CD4-positive, CD25-positive, alpha-beta regulatory T cell (primary cell): ENCODE measurements at regions not wholly inside any gene's neighbourhood (a gene's known extent, or its start where the extent isn't known, plus 50 kb on each side); places are given as distances from the start of the nearest gene placed in this dataset.

Experiments used
- ATAC-seq, 2 donors: fragments of 150-1000 bp; cut with Tn5 transposase; one replicate each; pipeline ENCODE4 v1.10.0; 2021; ENCODE audit warnings: low read depth in 2 of 2, moderate number of reproducible peaks in 2 of 2, moderate library complexity in 1 of 2
- DNase-seq, 3 donors: peaks; one replicate each; pipeline versions ENCODE4 v3.0.0 to v3.0.0-alpha.2; 2012 to 2022; ENCODE audit warnings: mixed read lengths in 1 of 3
- H3K27ac ChIP-seq: one replicate; pipeline ENCODE4 v1.7.0; 2013; ENCODE audit warnings: mild to moderate bottlenecking, low read length; ENCODE audit not compliant: insufficient read depth, poor library complexity, severe bottlenecking
- H3K27me3 ChIP-seq: one replicate; pipeline ENCODE4 v1.7.0; 2013; ENCODE audit warnings: low read length; ENCODE audit not compliant: control insufficient read depth, insufficient read depth
- H3K36me3 ChIP-seq: one replicate; pipeline ENCODE4 v1.7.0; 2013; ENCODE audit warnings: mild to moderate bottlenecking, low read length, moderate library complexity; ENCODE audit not compliant: control insufficient read depth, insufficient read depth
- H3K4me1 ChIP-seq: 2 replicates; pipeline ENCODE4 v1.7.0; 2013; ENCODE audit warnings: mild to moderate bottlenecking, low read length; ENCODE audit not compliant: insufficient read depth, control insufficient read depth, poor library complexity, severe bottlenecking
- H3K4me3 ChIP-seq: one replicate; pipeline ENCODE4 v1.7.0; 2013; ENCODE audit warnings: low read depth, mild to moderate bottlenecking, low read length, moderate library complexity
- H3K9me3 ChIP-seq, 2 experiments: 1 replicate in 1 of 2; 2 replicates in 1 of 2; pipeline ENCODE4 v1.7.0; 2013; ENCODE audit warnings: low read length in 2 of 2, mild to moderate bottlenecking in 1 of 2, moderate library complexity in 1 of 2; ENCODE audit not compliant: control insufficient read depth in 2 of 2
- H3K27ac Mint-ChIP-seq, 3 donors: one replicate each; pipeline ENCODE4 v1.8.0; 2020 to 2022; ENCODE audit warnings: mild to moderate bottlenecking in 3 of 3, mixed read lengths in 3 of 3, moderate library complexity in 2 of 3
- H3K27me3 Mint-ChIP-seq: one replicate; pipeline ENCODE4 v1.8.0; 2022; ENCODE audit warnings: mild to moderate bottlenecking, mixed read lengths
- H3K36me3 Mint-ChIP-seq: one replicate; pipeline ENCODE4 v1.8.0; 2020; ENCODE audit warnings: mixed read lengths
- H3K4me1 Mint-ChIP-seq, 4 donors: one replicate each; pipeline ENCODE4 v1.8.0; 2020 to 2022; ENCODE audit warnings: mixed read lengths in 4 of 4, mild to moderate bottlenecking in 1 of 4
- H3K4me3 Mint-ChIP-seq, 4 donors: one replicate each; pipeline ENCODE4 v1.8.0; 2020 to 2022; ENCODE audit warnings: mild to moderate bottlenecking in 4 of 4, mixed read lengths in 4 of 4, moderate library complexity in 3 of 4
- H3K9me3 Mint-ChIP-seq, 7 donors: one replicate each; pipeline ENCODE4 v1.8.0; 2020 to 2022; ENCODE audit warnings: mixed read lengths in 7 of 7, mild to moderate bottlenecking in 3 of 7, moderate library complexity in 2 of 7

- no peak overlapping the region for H3K27ac Mint-ChIP-seq
- H3K4me1 ChIP-seq, result no peaks in the 10 kb centered on the region
- H3K36me3 ChIP-seq, result no peaks in the 10 kb centered on the region
- H3K9me3 ChIP-seq, result no peaks in the 10 kb centered on the region
- no peak for ATAC-seq
- H3K4me3 Mint-ChIP-seq, result no peak overlapping the region
- H3K9me3 Mint-ChIP-seq, result peaks cover 0 to 3% (median 0%) of the 10 kb centered on the region in 7 donors
- H3K27ac ChIP-seq, result no peak overlapping the region
- H3K27me3 ChIP-seq, result no peaks in the 10 kb centered on the region
- no peaks in the 10 kb centered on the region for H3K4me1 Mint-ChIP-seq
- H3K4me3 ChIP-seq, result no peak overlapping the region
- H3K27me3 Mint-ChIP-seq, result no peaks in the 10 kb centered on the region
- no peaks in the 10 kb centered on the region for H3K36me3 Mint-ChIP-seq
- no peak for DNase-seq
These were observed 213.6 kb downstream of the CBLL2 start for GRCh38 chrX:22486296-22486695.

- ATAC-seq (no peak), DNase-seq (no peak)
- peaks cover 0 to 5% (median 0%) of the 10 kb centered on the region in 7 donors for H3K9me3 Mint-ChIP-seq
- H3K27ac Mint-ChIP-seq, result no peak overlapping the region
- no peaks in the 10 kb centered on the region for H3K4me1 Mint-ChIP-seq
- no peaks in the 10 kb centered on the region for H3K27me3 ChIP-seq
- H3K36me3 Mint-ChIP-seq, result no peaks in the 10 kb centered on the region
- H3K4me1 ChIP-seq, result no peaks in the 10 kb centered on the region
- no peaks in the 10 kb centered on the region for H3K9me3 ChIP-seq
- no peaks in the 10 kb centered on the region for H3K27me3 Mint-ChIP-seq
- no peak overlapping the region for H3K4me3 ChIP-seq
- no peak overlapping the region for H3K4me3 Mint-ChIP-seq
- no peaks in the 10 kb centered on the region for H3K36me3 ChIP-seq
- H3K27ac ChIP-seq, result no peak overlapping the region
These were observed 244.2 kb downstream of the CBLL2 start for GRCh38 chrX:22516893-22517292.

- no peaks in the 10 kb centered on the region for H3K4me1 ChIP-seq
- no peak overlapping the region for H3K4me3 ChIP-seq
- no peak for ATAC-seq
- Mint-ChIP-seq H3K4me3 (no peak overlapping the region), H3K36me3 (no peaks in the 10 kb centered on the region), H3K9me3 (peaks cover 0 to 5% (median 0%) of the 10 kb centered on the region in 7 donors), H3K27me3 (no peaks in the 10 kb centered on the region), H3K4me1 (no peaks in the 10 kb centered on the region), H3K27ac (no peak overlapping the region)
- H3K27ac ChIP-seq, result no peak overlapping the region
- no peaks in the 10 kb centered on the region for H3K9me3 ChIP-seq
- DNase-seq, result no peak
- no peaks in the 10 kb centered on the region for H3K36me3 ChIP-seq
- no peaks in the 10 kb centered on the region for H3K27me3 ChIP-seq
These were observed 247.6 kb downstream of the CBLL2 start for GRCh38 chrX:22520128-22520828.

- no peaks in the 10 kb centered on the region for H3K27me3 Mint-ChIP-seq
- no peaks in the 10 kb centered on the region for H3K36me3 Mint-ChIP-seq
- Histone ChIP-seq H3K27me3 (no peaks in the 10 kb centered on the region), H3K4me3 (no peak overlapping the region), H3K27ac (no peak overlapping the region), H3K36me3 (no peaks in the 10 kb centered on the region), H3K9me3 (no peaks in the 10 kb centered on the region), H3K4me1 (no peaks in the 10 kb centered on the region)
- H3K4me3 Mint-ChIP-seq, result no peak overlapping the region
- ATAC-seq, result no peak
- no peak overlapping the region for H3K27ac Mint-ChIP-seq
- no peak for DNase-seq
- H3K4me1 Mint-ChIP-seq, result no peaks in the 10 kb centered on the region
- peaks cover 0 to 11% (median 5%) of the 10 kb centered on the region in 7 donors for H3K9me3 Mint-ChIP-seq
These were observed 253.6 kb downstream of the CBLL2 start for GRCh38 chrX:22526339-22526738.

- no peaks in the 10 kb centered on the region for H3K27me3 ChIP-seq
- Mint-ChIP-seq H3K27ac (no peak overlapping the region), H3K27me3 (no peaks in the 10 kb centered on the region), H3K36me3 (no peaks in the 10 kb centered on the region), H3K4me1 (no peaks in the 10 kb centered on the region), H3K9me3 (peaks cover 0 to 11% (median 5%) of the 10 kb centered on the region in 7 donors), H3K4me3 (no peak overlapping the region)
- ATAC-seq (no peak), DNase-seq (no peak)
- no peak overlapping the region for H3K27ac ChIP-seq
- H3K9me3 ChIP-seq, result no peaks in the 10 kb centered on the region
- no peak overlapping the region for H3K4me3 ChIP-seq
- H3K4me1 ChIP-seq, result no peaks in the 10 kb centered on the region
- H3K36me3 ChIP-seq, result no peaks in the 10 kb centered on the region
These were observed 254.6 kb downstream of the CBLL2 start for GRCh38 chrX:22527302-22527701.

GRCh38 chrX:22533898-22534297 is 261.2 kb downstream of the CBLL2 start:
- H3K36me3 Mint-ChIP-seq, result no peaks in the 10 kb centered on the region

GRCh38 chrX:22534643-22535042 is 261.9 kb downstream of the CBLL2 start:
- no peaks in the 10 kb centered on the region for H3K4me1 ChIP-seq
- Mint-ChIP-seq H3K9me3 (peaks cover 0 to 4% (median 0%) of the 10 kb centered on the region in 7 donors), H3K27ac (no peak overlapping the region), H3K27me3 (no peaks in the 10 kb centered on the region), H3K4me1 (no peaks in the 10 kb centered on the region), H3K4me3 (no peak overlapping the region), H3K36me3 (no peaks in the 10 kb centered on the region)
- DNase-seq, result no peak
- no peaks in the 10 kb centered on the region for H3K9me3 ChIP-seq
- H3K36me3 ChIP-seq, result no peaks in the 10 kb centered on the region
- H3K27ac ChIP-seq, result no peak overlapping the region
- no peak for ATAC-seq
- no peak overlapping the region for H3K4me3 ChIP-seq
- H3K27me3 ChIP-seq, result no peaks in the 10 kb centered on the region

More at GRCh38 chrX:22533898-22534297, 261.2 kb downstream of the CBLL2 start:
- no peaks in the 10 kb centered on the region for H3K4me1 ChIP-seq
- Mint-ChIP-seq H3K27ac (no peak overlapping the region), H3K27me3 (no peaks in the 10 kb centered on the region), H3K9me3 (peaks cover 0 to 5% (median 0%) of the 10 kb centered on the region in 7 donors), H3K4me3 (no peak overlapping the region), H3K4me1 (no peaks in the 10 kb centered on the region)
- no peaks in the 10 kb centered on the region for H3K36me3 ChIP-seq
- no peak for DNase-seq
- H3K27me3 ChIP-seq, result no peaks in the 10 kb centered on the region
- H3K9me3 ChIP-seq, result no peaks in the 10 kb centered on the region
- no peak overlapping the region for H3K27ac ChIP-seq
- ATAC-seq, result no peak
- no peak overlapping the region for H3K4me3 ChIP-seq

- Histone ChIP-seq H3K4me1 (no peaks in the 10 kb centered on the region), H3K4me3 (no peak overlapping the region), H3K9me3 (no peaks in the 10 kb centered on the region), H3K36me3 (no peaks in the 10 kb centered on the region), H3K27ac (no peak overlapping the region), H3K27me3 (no peaks in the 10 kb centered on the region)
- H3K4me3 Mint-ChIP-seq, result no peak overlapping the region
- H3K9me3 Mint-ChIP-seq, result peaks cover 0 to 2% (median 0%) of the 10 kb centered on the region in 7 donors
- DNase-seq (no peak), ATAC-seq (no peak)
- no peaks in the 10 kb centered on the region for H3K4me1 Mint-ChIP-seq
- no peaks in the 10 kb centered on the region for H3K36me3 Mint-ChIP-seq
- no peak overlapping the region for H3K27ac Mint-ChIP-seq
- no peaks in the 10 kb centered on the region for H3K27me3 Mint-ChIP-seq
These were observed 264.1 kb downstream of the CBLL2 start for GRCh38 chrX:22536746-22537304.
